T47D (cell line): ENCODE measurements at regions not wholly inside any gene's neighbourhood (a gene's known extent, or its start where the extent isn't known, plus 50 kb on each side); places are given as distances from the start of the nearest gene placed in this dataset.
"Not testable (repeated sequence)": the region's sequence is repeated elsewhere in the genome, so short reads cannot be mapped to it uniquely, and the experiment has no call there.

ENCODE experiments used
- DNase-seq, 2 experiments: peaks; one replicate each; pipeline versions ENCODE4 v3.0.0 to v3.0.0-alpha.2; 2011 to 2012; ENCODE audit warnings: low read depth in 1 of 2, low spot score in 1 of 2
- JUND ChIP-seq: IDR thresholded peaks from 2 replicates; pipeline ENCODE4 v1.6.1; 2012; ENCODE audit warnings: low read depth
- in situ Hi-C: cut with HindIII; loops from 2 replicates; pipeline ENCODE4 v1.10.0; 2016; ENCODE audit warnings: low sequenced_read_pairs, low pct_unique_long_range_greater_than_20kb

DNA sequence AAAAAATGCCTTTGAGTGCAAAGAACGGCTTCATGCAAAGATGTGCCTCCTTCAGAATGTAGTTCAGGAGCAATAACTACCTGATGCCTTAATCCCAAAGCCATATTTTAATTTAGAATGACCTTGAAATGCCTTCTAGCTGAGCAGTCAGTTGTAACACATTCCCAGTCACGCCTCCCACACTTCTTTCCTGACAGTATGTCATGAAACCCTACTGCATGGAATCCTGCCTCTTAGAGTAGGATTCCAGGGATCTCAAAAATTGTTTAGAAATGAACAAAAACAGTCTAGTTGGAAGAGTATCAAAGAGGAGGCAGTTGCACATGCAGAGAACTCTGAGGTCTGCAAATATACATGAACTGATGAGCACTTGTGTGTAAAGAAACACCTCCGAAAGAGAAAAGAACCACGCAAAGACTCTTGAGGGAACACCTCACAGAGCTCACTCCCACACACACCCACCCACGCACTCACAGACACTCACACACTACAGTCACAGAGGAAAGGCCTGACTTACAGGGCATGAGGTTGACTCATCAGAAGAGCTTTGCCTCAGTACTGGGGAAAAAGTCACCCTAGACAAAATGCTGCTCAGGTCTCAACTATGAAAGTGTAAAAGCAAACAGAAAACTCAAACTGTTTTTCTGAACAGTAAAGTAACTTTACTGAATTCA is 77.4 kb downstream of the GGTLC2 start:
- DNase-seq = no peak
- in situ Hi-C loops = no loop called here
- no peak for TF ChIP-seq JUND

DNA sequence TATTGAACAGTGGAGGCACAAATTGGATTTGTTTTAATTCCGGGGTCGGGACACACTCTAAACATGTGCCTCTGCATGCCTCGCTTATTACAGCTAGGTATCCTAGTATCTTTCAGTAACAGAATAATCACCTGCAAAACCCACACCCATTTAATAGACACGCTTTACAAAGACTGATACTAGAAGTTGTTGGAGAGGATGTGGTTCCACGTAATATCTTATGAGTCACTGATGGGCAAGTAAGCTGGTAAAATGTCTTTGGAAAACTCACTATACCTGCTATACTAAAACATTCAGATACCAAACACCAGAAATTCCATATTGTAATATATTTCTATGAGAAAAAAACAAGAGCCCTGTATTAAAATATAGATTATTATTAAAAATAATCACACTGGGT is 84.0 kb downstream of the GGTLC2 start:
- no peak for TF ChIP-seq JUND
- DNase-seq = no peak
- in situ Hi-C loops = no loop called here

DNA sequence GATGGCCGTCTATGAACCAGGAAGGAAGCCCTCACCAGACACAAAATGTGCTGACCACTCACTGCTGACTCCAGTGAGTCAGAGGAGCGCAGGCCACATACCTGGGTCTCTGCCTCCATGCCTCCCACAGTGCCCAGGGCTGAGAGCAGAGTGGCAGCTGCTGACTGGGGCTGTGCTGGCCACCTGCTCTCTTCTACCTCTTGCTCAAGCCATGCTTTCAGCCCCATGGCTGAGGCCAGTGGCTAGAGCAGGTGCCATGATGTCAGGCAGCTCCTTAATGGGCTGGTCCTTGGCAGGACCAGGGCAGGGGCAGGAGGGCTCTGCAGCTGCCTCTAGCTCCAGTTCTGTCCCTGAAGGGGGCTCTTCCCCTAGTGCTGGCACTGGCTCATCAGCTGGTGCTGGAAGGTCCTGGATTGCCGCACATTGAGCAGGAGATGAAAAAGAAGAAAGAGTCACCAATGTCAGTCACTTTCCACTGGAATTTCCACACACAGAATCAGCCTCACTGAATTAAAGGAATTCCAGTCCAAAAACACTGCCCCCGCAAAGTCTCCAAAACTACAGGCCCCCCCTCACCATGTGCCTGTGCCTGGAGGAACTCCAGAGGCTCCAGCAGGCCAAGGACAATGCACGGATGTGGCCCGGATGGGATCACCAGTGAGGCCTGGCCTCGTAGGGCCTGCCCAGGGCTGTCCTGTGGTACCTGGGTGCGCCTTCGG is 86.4 kb downstream of the GGTLC2 start:
- DNase-seq = no peak
- in situ Hi-C loops = no loop called here
- TF ChIP-seq JUND = no peak

DNA sequence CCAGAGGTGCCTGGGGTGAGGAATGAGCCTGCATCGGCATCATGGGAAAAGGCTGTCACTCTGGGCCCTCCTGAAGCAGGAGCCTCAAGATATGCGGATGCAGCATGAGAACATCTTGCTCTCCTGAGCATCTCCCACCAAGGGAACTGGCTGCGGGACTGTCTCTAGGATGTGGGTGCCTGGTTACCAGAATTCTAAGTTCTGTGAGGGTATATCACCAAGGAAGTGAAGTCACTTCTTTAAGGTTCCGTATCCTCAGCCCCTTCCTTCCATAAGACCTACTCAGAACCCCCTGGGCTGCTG is 86.9 kb downstream of the GGTLC2 start:
- in situ Hi-C loops = no loop called here
- no peak for TF ChIP-seq JUND
- DNase-seq = no peak

DNA sequence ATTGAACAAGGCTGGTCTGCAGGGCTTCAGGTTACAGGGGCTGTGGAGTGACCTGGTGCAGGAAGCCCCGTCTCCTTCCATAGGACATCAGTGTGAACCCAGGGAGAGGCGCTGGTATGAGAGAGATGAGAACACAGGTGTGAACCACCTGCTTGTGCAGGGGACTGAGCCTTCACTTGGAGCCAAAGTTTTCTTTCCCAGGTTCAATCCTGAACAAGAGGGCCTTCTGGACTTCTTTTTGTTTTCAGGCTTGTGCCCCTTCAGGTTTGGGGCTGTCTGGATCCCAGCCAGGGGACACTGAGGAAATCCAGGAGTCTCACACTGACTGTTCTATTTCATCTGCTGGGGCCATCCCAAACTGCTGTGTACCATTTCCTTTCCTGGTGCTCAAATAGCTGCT is 88.6 kb downstream of the GGTLC2 start:
- DNase-seq, in situ Hi-C loops: not testable (repeated sequence)

DNA sequence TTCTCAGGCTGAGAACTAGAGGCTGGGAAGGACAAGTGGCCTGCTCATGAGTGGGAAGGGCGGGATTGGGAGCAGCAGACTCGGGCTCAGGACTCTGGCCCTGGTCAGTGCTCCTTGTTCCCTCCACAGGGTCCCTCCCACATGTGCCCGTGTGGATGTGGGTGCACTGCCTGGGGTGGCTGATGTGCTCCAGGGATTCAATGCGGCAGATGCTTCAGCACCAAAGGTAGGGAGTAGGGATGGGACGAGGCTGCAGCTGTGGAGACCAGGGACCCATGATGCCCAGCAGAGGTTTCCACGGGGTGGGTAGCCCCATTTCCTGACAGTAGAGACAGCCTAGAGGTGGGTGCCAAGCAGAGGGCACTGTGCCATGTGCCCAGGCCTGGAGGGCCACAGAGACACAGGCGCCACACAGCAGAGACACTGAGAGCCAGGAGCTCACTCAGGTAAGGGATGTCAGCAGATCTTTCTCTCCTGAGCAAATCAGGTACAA is 89.5 kb downstream of the GGTLC2 start:
- in situ Hi-C loops = no loop called here
- no peak for DNase-seq
- no peak for TF ChIP-seq JUND

DNA sequence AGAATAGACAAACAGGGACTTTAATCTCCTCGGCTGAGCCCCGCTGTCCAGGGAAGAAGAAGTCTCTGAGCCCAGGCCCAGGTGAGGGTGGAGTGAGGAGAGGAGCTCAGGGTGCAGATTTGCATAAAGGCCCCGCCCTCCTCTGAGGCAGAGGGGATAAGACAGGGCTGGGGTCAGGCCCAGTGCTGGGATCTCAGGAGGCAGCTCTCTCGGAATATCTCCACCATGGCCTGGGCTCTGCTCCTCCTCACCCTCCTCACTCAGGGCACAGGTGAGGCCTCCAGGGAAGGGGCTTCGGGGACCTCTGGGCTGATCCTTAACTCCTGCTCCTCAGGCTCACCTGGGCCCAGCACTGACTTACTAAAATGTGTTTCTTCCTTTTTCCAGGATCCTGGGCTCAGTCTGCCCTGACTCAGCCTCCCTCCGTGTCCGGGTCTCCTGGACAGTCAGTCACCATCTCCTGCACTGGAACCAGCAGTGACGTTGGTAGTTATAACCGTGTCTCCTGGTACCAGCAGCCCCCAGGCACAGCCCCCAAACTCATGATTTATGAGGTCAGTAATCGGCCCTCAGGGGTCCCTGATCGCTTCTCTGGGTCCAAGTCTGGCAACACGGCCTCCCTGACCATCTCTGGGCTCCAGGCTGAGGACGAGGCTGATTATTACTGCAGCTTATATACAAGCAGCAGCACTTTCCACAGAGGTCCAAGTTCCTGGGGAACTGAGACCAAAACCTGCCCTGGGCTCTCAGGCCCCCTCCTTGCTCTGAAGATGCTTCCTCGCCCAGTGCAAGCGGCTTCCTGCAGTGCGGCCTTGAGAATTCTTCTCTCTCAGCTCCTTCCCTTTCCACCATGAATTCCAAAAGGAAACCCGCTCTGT is 90.2 kb downstream of the GGTLC2 start:
- DNase-seq, in situ Hi-C loops: not testable (repeated sequence)

DNA sequence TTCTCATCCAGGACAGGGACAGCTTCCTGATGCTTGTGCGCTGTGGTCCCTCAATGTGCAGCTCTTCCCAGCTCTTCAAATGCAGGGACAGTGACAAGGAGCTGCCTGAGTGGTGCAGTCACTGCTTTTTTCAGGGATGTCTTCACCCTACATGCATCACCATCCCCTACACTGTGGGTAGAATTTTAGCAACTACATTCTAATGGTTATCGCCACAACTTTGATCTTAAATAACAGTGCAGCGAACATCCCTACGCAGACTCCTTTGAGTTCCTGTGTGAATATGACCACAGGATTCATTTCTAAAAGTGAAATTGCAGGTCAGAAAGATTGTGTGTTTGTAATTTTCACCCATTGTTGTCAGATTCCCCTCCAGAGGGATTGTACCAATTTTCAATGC is 90.9 kb downstream of the GGTLC2 start:
- in situ Hi-C loops, DNase-seq: not testable (repeated sequence)

DNA sequence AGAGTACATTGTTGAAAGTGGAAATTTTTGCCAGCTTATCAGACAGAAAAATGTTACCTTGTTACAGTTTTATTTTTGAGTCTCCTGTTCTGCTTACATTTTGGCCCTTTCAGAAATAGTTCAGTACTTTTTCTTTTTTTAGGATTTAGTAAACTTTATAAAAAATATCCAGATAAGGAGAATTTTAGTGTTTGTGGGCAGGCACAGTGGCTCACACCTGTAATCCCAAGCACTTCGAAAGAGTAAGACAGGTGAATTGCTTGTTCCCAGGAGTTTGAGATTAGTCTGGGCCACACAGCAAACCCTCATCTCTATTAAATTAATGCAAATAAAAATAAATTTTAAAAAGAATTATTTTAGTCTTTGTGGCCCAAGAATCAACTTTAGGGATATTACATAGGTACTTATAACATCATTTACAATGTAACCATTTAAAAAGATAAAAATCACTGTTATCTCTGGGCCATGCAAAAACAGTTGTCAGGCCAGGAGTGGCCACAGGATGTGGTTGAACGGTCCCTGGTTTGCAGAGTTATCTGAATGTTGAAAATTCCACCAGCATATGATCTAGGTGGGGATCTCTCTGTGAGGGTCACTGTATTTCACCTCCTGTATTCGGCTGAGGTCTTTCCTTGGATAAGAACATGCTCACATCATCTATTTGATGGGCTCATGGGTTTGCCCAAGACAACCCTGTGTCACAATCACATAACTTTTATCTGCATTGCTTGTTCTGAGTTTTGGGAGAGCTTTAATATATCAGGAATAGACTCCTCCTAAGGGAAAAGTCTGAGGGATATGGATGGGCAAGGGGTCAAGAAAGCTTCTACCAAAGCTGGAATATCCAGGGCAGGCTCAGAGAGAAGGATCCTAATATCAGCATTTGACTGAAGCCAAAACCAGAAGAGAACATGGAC is 91.5 kb downstream of the GGTLC2 start:
- no peak for DNase-seq
- TF ChIP-seq JUND = no peak
- in situ Hi-C loops = no loop called here

DNA sequence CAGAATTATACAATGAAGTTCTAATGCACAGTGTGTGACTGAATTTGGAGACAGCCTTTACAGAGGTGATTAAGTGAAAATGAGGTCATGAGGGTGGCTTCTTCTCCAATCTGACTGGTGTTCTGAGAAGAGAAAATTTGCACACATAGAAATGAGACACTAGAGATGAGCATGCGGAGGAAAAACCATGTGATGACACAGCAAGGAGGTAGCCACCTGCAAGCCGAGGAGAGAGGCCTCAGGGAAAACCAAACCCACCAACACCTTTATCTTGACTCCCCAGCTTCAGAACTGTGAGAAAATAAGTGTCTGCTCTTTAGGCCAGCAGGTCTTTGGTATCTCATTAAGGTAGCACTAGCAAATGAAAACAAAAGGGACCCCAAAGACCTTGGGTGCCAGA is 93.2 kb downstream of the GGTLC2 start:
- no peak for TF ChIP-seq JUND

DNA sequence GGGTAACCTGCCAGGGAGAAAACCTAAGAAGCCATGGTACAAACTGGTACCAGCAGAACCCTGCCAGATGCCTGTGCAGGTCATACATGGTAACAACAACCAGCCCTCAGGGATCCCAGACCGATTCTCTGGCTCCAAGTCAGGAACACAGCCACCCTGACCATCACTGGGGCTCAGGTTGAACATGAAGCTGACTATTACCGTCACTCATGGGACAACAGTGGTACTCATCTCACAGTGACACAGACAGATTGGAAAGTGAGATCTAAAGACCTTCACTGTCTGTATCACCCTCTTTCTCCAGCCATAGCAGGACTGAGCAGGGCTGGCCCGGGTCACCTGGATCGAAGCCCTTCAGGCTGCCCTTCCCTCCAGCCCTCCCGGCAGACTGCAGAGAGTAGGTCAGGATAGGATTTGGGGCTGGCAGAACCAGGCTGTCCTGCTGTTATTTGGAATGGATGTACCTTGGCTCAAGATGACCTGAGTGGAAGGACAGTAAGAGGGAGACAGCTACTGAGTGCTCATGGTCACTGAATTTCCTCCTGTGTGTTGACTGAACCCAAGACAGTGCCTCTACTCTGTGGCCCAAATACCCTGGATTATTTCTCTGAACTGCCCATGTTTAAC is 94.7 kb downstream of the GGTLC2 start:
- DNase-seq = no peak
- TF ChIP-seq JUND = no peak
- in situ Hi-C loops = no loop called here

More for the DNA sequence above, 93.2 kb downstream of the GGTLC2 start:
- in situ Hi-C loops = no loop called here
- DNase-seq = no peak

DNA sequence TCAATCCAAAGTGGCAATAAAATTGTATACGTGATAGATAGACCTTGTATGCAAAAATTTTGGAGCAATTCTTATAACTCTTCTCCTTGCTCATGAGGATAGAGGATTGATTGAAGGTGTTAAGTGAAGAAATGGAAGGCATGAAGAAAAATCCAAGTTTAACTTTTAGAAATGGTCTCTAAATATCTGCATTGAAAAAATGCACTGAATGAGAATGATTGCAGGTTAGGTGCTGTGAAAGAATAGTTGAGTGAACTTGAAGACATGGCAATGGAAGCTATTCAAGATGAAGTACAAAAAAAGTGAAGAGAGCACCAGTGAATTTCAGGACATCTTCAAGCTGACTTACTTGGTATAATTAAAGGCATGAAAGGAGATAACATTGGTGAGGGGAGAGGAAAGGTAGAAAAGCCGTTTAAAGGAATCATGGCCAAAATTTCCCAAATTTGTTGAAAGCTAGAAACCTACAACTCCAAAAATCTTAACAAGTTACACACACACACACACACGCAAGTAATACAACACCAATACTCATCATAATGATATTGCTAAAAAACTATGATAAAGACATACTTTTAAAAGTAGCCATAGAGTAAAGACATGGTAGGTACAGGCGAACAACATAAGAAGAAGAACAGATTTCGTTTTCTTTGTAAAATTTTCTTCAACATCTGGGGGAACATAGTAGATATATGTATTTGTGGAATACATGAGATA is 96.3 kb downstream of the GGTLC2 start:
- DNase-seq = no peak
- in situ Hi-C loops = no loop called here
- TF ChIP-seq JUND = no peak
